ENCODE measurements at regions not wholly inside any gene's neighbourhood (a gene's known extent, or its start where the extent isn't known, plus 50 kb on each side); places are given as distances from the start of the nearest gene placed in this dataset.

DNA sequence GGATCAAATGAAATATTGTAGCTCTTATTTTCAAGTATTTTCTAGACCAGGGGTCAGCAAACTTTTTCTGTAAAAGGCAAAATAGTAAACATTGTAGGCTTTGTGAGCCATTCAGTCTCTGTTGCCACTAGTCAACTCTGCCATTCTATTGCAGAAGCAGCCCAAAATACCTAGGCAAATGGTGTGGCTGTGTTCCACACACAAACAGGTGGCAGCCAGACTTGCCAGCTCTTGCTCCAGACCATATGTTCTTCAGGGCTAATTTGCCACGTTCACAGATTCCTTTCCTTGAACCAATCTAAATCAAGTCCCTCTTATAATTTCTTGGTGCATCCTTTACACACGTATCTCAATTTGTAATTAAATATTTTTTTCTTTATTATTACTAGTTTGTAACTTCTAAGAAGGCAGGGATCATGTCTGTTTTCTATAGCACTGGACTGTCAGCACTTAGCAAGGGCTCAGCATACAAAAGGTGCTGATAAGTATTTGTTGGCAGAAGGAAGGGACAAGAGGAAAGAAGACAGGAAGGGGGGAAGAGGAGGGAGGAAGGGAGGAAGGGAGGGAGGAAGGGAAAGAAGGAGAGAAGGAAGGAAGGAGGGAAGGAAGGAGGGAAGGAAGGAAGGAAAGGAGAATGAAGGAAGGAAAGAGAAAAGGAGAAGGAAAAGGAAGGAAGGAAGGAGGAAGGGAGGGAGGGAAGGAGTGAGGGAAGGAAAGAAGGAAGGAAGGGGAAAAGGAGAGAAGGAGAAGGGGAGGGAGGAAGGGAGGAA is 106.5 kb upstream of the EDEM3 start:
- H3K27me3 ChIP-seq: no peaks in the 10 kb centered on the region
- no peak for DNase-seq
- H3K4me3 ChIP-seq: no peak overlapping the region
- no peak overlapping the region for H3K9ac ChIP-seq (ENCODE audit: low read depth in 2 of 2, low read length in 2 of 2)
- no peak overlapping the region for H3K27ac ChIP-seq
- intact Hi-C loops (cut with DNase I): no loop called here
- H3K9me3 ChIP-seq: no peaks in the 10 kb centered on the region
- no peaks in the 10 kb centered on the region for H3K36me3 ChIP-seq
- no peaks in the 10 kb centered on the region for H3K4me1 ChIP-seq
- no peak for TF ChIP-seq CTCF (IDR thresholded peaks at IDR 0.05)

DNA sequence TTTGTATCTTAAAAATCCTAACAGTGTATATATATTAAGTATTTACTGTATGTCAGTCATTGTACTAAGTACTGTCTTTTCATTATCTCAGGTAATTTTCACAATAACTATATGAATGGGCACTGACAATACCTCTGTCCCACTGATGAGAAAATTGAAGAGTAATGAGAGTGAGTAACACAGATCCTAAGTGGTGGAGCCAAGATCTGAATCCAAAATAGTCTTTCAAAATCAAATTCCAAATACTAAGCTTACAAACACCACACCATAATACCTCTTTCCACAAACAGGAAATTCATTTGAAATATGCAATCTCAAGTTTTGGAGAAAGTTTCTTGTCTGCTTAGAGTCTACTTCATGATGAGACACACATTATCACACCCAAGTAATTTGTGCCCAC is 105.9 kb upstream of the EDEM3 start:
- no peak overlapping the region for H3K9ac ChIP-seq (ENCODE audit: low read depth in 2 of 2, low read length in 2 of 2)
- H3K27me3 ChIP-seq: no peaks in the 10 kb centered on the region
- H3K4me3 ChIP-seq: no peak overlapping the region
- no peaks in the 10 kb centered on the region for H3K9me3 ChIP-seq
- DNase-seq: no peak
- H3K36me3 ChIP-seq: no peaks in the 10 kb centered on the region
- H3K27ac ChIP-seq: no peak overlapping the region
- H3K4me1 ChIP-seq: no peaks in the 10 kb centered on the region
- intact Hi-C loops (cut with DNase I): no loop called here
- TF ChIP-seq CTCF (IDR thresholded peaks at IDR 0.05): no peak

DNA sequence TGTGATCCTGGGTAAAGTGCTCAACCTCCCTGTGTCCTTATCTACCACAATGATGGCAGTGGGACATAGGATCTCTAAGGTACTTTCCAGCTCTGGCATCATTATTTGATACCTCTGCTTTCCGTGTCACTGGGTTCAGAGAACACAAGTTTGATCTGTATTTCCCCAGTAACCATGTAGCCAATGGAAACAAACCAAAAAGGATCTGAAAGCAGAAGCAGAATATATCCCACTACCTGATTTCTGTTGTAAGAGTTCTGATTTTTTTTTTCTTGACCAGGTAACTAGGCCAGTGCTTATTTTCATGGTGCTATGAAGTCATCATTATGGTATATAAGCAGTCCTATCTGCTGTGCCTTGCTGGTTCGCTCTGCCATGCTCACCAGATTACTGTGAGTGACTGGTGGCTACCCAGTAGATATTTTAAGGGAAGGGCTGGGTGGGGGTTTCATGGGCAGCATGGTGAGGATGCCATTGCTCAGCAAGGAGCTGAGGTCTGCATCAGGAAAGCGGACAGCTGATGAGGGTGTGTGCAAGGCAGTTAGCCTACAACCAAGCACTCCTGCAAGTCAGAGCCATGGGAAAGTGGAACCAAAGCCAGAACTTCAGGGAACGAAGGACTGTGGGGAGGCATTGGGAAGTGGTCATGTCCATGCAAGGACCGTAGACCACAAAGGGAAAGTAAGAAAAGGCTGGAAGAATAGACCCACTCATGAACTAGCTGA is 104.9 kb upstream of the EDEM3 start:
- Histone ChIP-seq H3K27me3 (no peaks in the 10 kb centered on the region), H3K9me3 (no peaks in the 10 kb centered on the region), H3K9ac (ENCODE audit: low read depth in 2 of 2, low read length in 2 of 2) (no peak overlapping the region), H3K4me3 (no peak overlapping the region), H3K4me1 (no peaks in the 10 kb centered on the region), H3K27ac (no peak overlapping the region), H3K36me3 (no peaks in the 10 kb centered on the region)
- intact Hi-C loops (cut with DNase I): no loop called here
- no peak for TF ChIP-seq CTCF (IDR thresholded peaks at IDR 0.05)
- no peak for DNase-seq

GRCh38 chr1:184858288-184858687 is 103.6 kb upstream of the EDEM3 start:
- Histone ChIP-seq H3K4me3 (no peak overlapping the region), H3K27ac (no peak overlapping the region), H3K9ac (ENCODE audit: low read depth in 2 of 2, low read length in 2 of 2) (no peak overlapping the region), H3K4me1 (no peaks in the 10 kb centered on the region), H3K36me3 (no peaks in the 10 kb centered on the region), H3K27me3 (no peaks in the 10 kb centered on the region), H3K9me3 (no peaks in the 10 kb centered on the region)
- DNase-seq: no peak
- no peak for TF ChIP-seq CTCF (IDR thresholded peaks at IDR 0.05)
- intact Hi-C loops (cut with DNase I): no loop called here

GRCh38 chr1:184854496-184855140 is 100.0 kb upstream of the EDEM3 start:
- no peak for TF ChIP-seq CTCF (IDR thresholded peaks at IDR 0.05)
- Histone ChIP-seq H3K9ac (ENCODE audit: low read depth in 2 of 2, low read length in 2 of 2) (no peak overlapping the region), H3K4me3 (no peak overlapping the region), H3K36me3 (no peaks in the 10 kb centered on the region), H3K9me3 (no peaks in the 10 kb centered on the region), H3K27me3 (no peaks in the 10 kb centered on the region), H3K4me1 (no peaks in the 10 kb centered on the region), H3K27ac (no peak overlapping the region)
- intact Hi-C loops (cut with DNase I): no loop called here
- DNase-seq: no peak
